ENCODE measurements at regions not wholly inside any gene's neighbourhood (a gene's known extent, or its start where the extent isn't known, plus 50 kb on each side); places are given as distances from the start of the nearest gene placed in this dataset.

GRCh38 chr3:146813496-146813895 is 208.3 kb upstream of the PLSCR5 start (continued):
- TF ChIP-seq CREB1 (CRISPR knock-in tag; IDR thresholded peaks at IDR 0.05; ENCODE audit: low read depth) (no peak), ZNF114 (CRISPR knock-in tag; IDR thresholded peaks at IDR 0.05) (no peak)

- peak overlapping the region; percentile 5; the same call in 1 of the 2 replicates for H2AFZ ChIP-seq
- Mint-ChIP-seq H3K4me3 (no peak overlapping the region), H3K9me3 (no peaks in the 10 kb centered on the region), H3K27ac (peak overlapping the region; percentile 69), H3K36me3 (ENCODE audit: low read depth) (no peaks in the 10 kb centered on the region), H3K4me1 (peaks cover 13% of the 10 kb centered on the region), H3K27me3 (ENCODE audit: insufficient read depth, low read depth, poor library complexity) (no peaks in the 10 kb centered on the region)
- H3K36me3 ChIP-seq (ENCODE audit: insufficient read depth) = no peaks in the 10 kb centered on the region
- no peak for ATAC-seq
- no peaks in the 10 kb centered on the region for H3K27me3 ChIP-seq (ENCODE audit: insufficient read depth)
- H4K20me1 ChIP-seq (replicated peaks; ENCODE audit: insufficient read depth) = no peaks in the 10 kb centered on the region
- peak; percentile 36 for DNase-seq (ENCODE audit: low spot score)
- no peaks in the 10 kb centered on the region for H3K79me2 ChIP-seq (replicated peaks; ENCODE audit: insufficient read depth)
- no peak overlapping the region for H3K4me3 ChIP-seq
- H3K4me1 ChIP-seq (ENCODE audit: insufficient read depth) = no peaks in the 10 kb centered on the region
- TF ChIP-seq CTCF (conservative IDR thresholded peaks at IDR 0.05; ENCODE audit: low read depth in 2 of 2) = no peak
- no peak for TF ChIP-seq ZNF331 (CRISPR knock-in tag; IDR thresholded peaks at IDR 0.05; ENCODE audit: low read depth)
- no peak for TF ChIP-seq NANOG (IDR thresholded peaks at IDR 0.05; ENCODE audit: borderline replicate concordance)
- no peak for TF ChIP-seq ZNF114 (CRISPR knock-in tag; IDR thresholded peaks at IDR 0.05)
- no peaks in the 10 kb centered on the region for H3F3A ChIP-seq (replicated peaks; ENCODE audit: low read depth)
- no peaks in the 10 kb centered on the region for H3K9me2 ChIP-seq (ENCODE audit: insufficient read depth)
- H3K27ac ChIP-seq (ENCODE audit: low read depth) = no peak overlapping the region
- H3K4me2 ChIP-seq = no peak overlapping the region
Measured at GRCh38 chr3:146803745-146804144, 198.6 kb upstream of the PLSCR5 start.

- Histone ChIP-seq H3K4me3 (no peak overlapping the region), H3K4me1 (ENCODE audit: insufficient read depth) (no peaks in the 10 kb centered on the region), H3K27ac (ENCODE audit: low read depth) (no peak overlapping the region), H3K4me2 (no peak overlapping the region), H3F3A (replicated peaks; ENCODE audit: low read depth) (no peaks in the 10 kb centered on the region), H2AFZ (no peak overlapping the region), H3K36me3 (ENCODE audit: insufficient read depth) (no peaks in the 10 kb centered on the region), H3K9me2 (ENCODE audit: insufficient read depth) (no peaks in the 10 kb centered on the region), H3K79me2 (replicated peaks; ENCODE audit: insufficient read depth) (no peaks in the 10 kb centered on the region), H4K20me1 (replicated peaks; ENCODE audit: insufficient read depth) (no peaks in the 10 kb centered on the region), H3K27me3 (ENCODE audit: insufficient read depth) (no peaks in the 10 kb centered on the region)
- Mint-ChIP-seq H3K4me3 (no peak overlapping the region), H3K27ac (no peak overlapping the region), H3K27me3 (ENCODE audit: insufficient read depth, low read depth, poor library complexity) (no peaks in the 10 kb centered on the region), H3K36me3 (ENCODE audit: low read depth) (no peaks in the 10 kb centered on the region), H3K9me3 (no peaks in the 10 kb centered on the region), H3K4me1 (peaks cover 9% of the 10 kb centered on the region)
- ATAC-seq = no peak
- no peak for DNase-seq (ENCODE audit: low spot score)
- TF ChIP-seq ZNF462 (CRISPR knock-in tag; IDR thresholded peaks at IDR 0.05) (no peak), REST (IDR thresholded peaks at IDR 0.05; ENCODE audit: unreplicated experiment) (no peak), EZH2phosphoT487 (IDR thresholded peaks at IDR 0.05; ENCODE audit: unreplicated experiment) (no peak), EZH2 (IDR thresholded peaks at IDR 0.05; ENCODE audit: low read depth, unreplicated experiment) (no peak), NANOG (IDR thresholded peaks at IDR 0.05; ENCODE audit: borderline replicate concordance) (no peak), POLR2AphosphoS5 (IDR thresholded peaks at IDR 0.05; ENCODE audit: low read depth) (no peak)
Measured at GRCh38 chr3:146801492-146801891, 196.3 kb upstream of the PLSCR5 start.
